HEK293T (cell line): ENCODE measurements at regions not wholly inside any gene's neighbourhood (a gene's known extent, or its start where the extent isn't known, plus 50 kb on each side); places are given as distances from the start of the nearest gene placed in this dataset.
A peak's percentile ranks its signal among the peaks of the same experiment; 100 is the strongest.

Experiments used
- CTCF ChIA-PET: fragments of 350-600 bp; formaldehyde crosslinking; extraction: SDS; loops from one replicate; lab custom pipeline; 2021; ENCODE audit warnings: antibody characterized with exemption, inconsistent platforms; lab: Yijun Ruan, JAX
- POLR2A ChIA-PET: fragments of 350-600 bp; formaldehyde crosslinking; extraction: SDS; loops from one replicate; lab custom pipeline; 2020; ENCODE audit warnings: antibody characterized with exemption, inconsistent platforms; lab: Yijun Ruan, JAX
- DNase-seq: peaks from one replicate; pipeline ENCODE4 v3.0.0; 2012; ENCODE audit warnings: mixed read lengths; ENCODE audit errors: extremely low spot score
- ARNT ChIP-seq: fragments of 450-650 bp; IDR thresholded peaks from 2 replicates; pipeline ENCODE4 v1.6.1; 2017; ENCODE audit warnings: mild to moderate bottlenecking
- BHLHE40 ChIP-seq: fragments of 450-650 bp; IDR thresholded peaks from 2 replicates; pipeline ENCODE4 v1.6.1; 2016; ENCODE audit warnings: mild to moderate bottlenecking, moderate library complexity, borderline replicate concordance
- CTBP1 ChIP-seq: fragments of 450-650 bp; IDR thresholded peaks from 2 replicates; pipeline ENCODE4 v1.6.1; 2016; ENCODE audit warnings: borderline replicate concordance
- ELF4 ChIP-seq: fragments of 450-650 bp; IDR thresholded peaks from 2 replicates; pipeline ENCODE4 v1.6.1; 2017; ENCODE audit warnings: antibody characterized with exemption
- FOXA1 ChIP-seq: fragments of 450-650 bp; IDR thresholded peaks from 2 replicates; pipeline ENCODE4 v1.6.1; 2016; ENCODE audit warnings: mild to moderate bottlenecking
- FOXK2 ChIP-seq: fragments of 450-650 bp; IDR thresholded peaks from 2 replicates; pipeline ENCODE4 v1.6.1; 2016; ENCODE audit warnings: mild to moderate bottlenecking
- FOXM1 ChIP-seq: fragments of 450-650 bp; IDR thresholded peaks from 2 replicates; pipeline ENCODE4 v1.6.1; 2017; ENCODE audit warnings: mild to moderate bottlenecking, borderline replicate concordance
- HDGF ChIP-seq: fragments of 450-650 bp; IDR thresholded peaks from 2 replicates; pipeline ENCODE4 v1.6.1; 2017; ENCODE audit warnings: antibody characterized with exemption, borderline replicate concordance
- L3MBTL2 ChIP-seq: fragments of 450-650 bp; conservative IDR thresholded peaks from 2 replicates; pipeline ENCODE4 v1.6.1; 2016; ENCODE audit warnings: mild to moderate bottlenecking
- LEF1 ChIP-seq: fragments of 450-650 bp; IDR thresholded peaks from 2 replicates; pipeline ENCODE4 v1.6.1; 2017; ENCODE audit warnings: mild to moderate bottlenecking, borderline replicate concordance
- NFRKB ChIP-seq: fragments of 450-650 bp; IDR thresholded peaks from 2 replicates; pipeline ENCODE4 v1.6.1; 2016; ENCODE audit warnings: mild to moderate bottlenecking, moderate library complexity
- PKNOX1 ChIP-seq: fragments of 450-650 bp; IDR thresholded peaks from 2 replicates; pipeline ENCODE4 v1.6.1; 2016
- SP1 ChIP-seq: fragments of 450-650 bp; IDR thresholded peaks from 2 replicates; pipeline ENCODE4 v1.6.1; 2017
- SUZ12 ChIP-seq: fragments of 450-650 bp; IDR thresholded peaks from 2 replicates; pipeline ENCODE4 v1.6.1; 2016; ENCODE audit warnings: mild to moderate bottlenecking
- TARDBP ChIP-seq: fragments of 450-650 bp; IDR thresholded peaks from 2 replicates; pipeline ENCODE4 v1.6.1; 2016
- ZNF384 ChIP-seq: fragments of 450-650 bp; IDR thresholded peaks from 2 replicates; pipeline ENCODE4 v1.6.1; 2016

GRCh38 chr4:180380733-180381132, 1862.5 kb upstream of the TENM3 start:
- POLR2A ChIA-PET = interaction anchor here (1.0 kb wide), 1 partner anchor 9 kb away, joined by 3 read pairs; no protein-coding TSS in a partner anchor
- DNase-seq = no peak
- TF ChIP-seq ZNF384 (no peak), PKNOX1 (no peak), FOXM1 (no peak), CTBP1 (no peak), FOXA1 (no peak), HDGF (no peak), SP1 (no peak), SUZ12 (no peak), NFRKB (no peak)
- CTCF ChIA-PET = no interaction called here

- TF ChIP-seq HDGF (no peak), ELF4 (no peak), SP1 (no peak), FOXM1 (no peak), L3MBTL2 (no peak)
- no peak for DNase-seq
- POLR2A ChIA-PET = no interaction called here
- CTCF ChIA-PET = no interaction called here
These were observed 1851.6 kb upstream of the TENM3 start for GRCh38 chr4:180391613-180392012.

GRCh38 chr4:180394312-180394711, 1848.9 kb upstream of the TENM3 start:
- no peak for TF ChIP-seq BHLHE40
- no peak for TF ChIP-seq SP1
- no peak for TF ChIP-seq NFRKB
- TF ChIP-seq LEF1 = no peak
- TF ChIP-seq SUZ12 = no peak
- TF ChIP-seq FOXA1 = no peak
- no peak for TF ChIP-seq L3MBTL2
- TF ChIP-seq FOXK2 = no peak
- no peak for TF ChIP-seq CTBP1
- no peak for TF ChIP-seq ELF4
- no peak for TF ChIP-seq FOXM1
- TF ChIP-seq TARDBP = no peak
- TF ChIP-seq ZNF384 = no peak
- TF ChIP-seq PKNOX1 = no peak
- TF ChIP-seq ARNT = no peak
- DNase-seq = no peak
- CTCF ChIA-PET = no interaction called here
- POLR2A ChIA-PET = no interaction called here

- POLR2A ChIA-PET = no interaction called here
- CTCF ChIA-PET = no interaction called here
- DNase-seq = no peak
- TF ChIP-seq PKNOX1 (no peak), SP1 (no peak), SUZ12 (no peak), NFRKB (no peak), CTBP1 (no peak), FOXA1 (no peak), FOXK2 (no peak), HDGF (no peak), TARDBP (no peak), LEF1 (no peak)
These were observed 1848.5 kb upstream of the TENM3 start for GRCh38 chr4:180394730-180395129.

- no peak for TF ChIP-seq LEF1
- TF ChIP-seq HDGF = no peak
- no peak for TF ChIP-seq FOXA1
- no peak for TF ChIP-seq FOXK2
- no peak for TF ChIP-seq SP1
- TF ChIP-seq L3MBTL2 = no peak
- no peak for TF ChIP-seq NFRKB
- no peak for TF ChIP-seq ELF4
- ChIA-PET CTCF (no interaction called here), POLR2A (no interaction called here)
- no peak for DNase-seq
These were observed 1844.6 kb upstream of the TENM3 start for GRCh38 chr4:180398564-180398963.

GRCh38 chr4:180407275-180407885, 1835.8 kb upstream of the TENM3 start:
- ChIA-PET CTCF (no interaction called here), POLR2A (interaction anchor here (1.1 kb wide), 1 partner anchor 11 kb away, joined by 5 read pairs; no protein-coding TSS in a partner anchor)
- DNase-seq = no peak
- TF ChIP-seq PKNOX1 (0 out of 2 replicates have a peak, but pooled peaks have one; percentile 26), FOXA1 (no peak), L3MBTL2 (no peak)
